A549 (cell line): ENCODE measurements at regions not wholly inside any gene's neighbourhood (a gene's known extent, or its start where the extent isn't known, plus 50 kb on each side); places are given as distances from the start of the nearest gene placed in this dataset.

ENCODE experiments used
- BHLHE40 ChIP-seq: IDR thresholded peaks from 2 replicates; pipeline ENCODE4 v1.6.1; 2012; ENCODE audit warnings: low read depth, low read length, inconsistent platforms
- CTCF ChIP-seq: fragments of >200 bp; sonication (Bioruptor Twin); formaldehyde crosslinking; IDR thresholded peaks from 3 replicates; pipeline ENCODE4 v1.5.1; 2016
- FOSL2 ChIP-seq, 2 experiments: fragments of 450-650 bp in 1 of 2; fragments of >200 bp in 1 of 2; sonication (Bioruptor Twin) in 1 of 2; formaldehyde crosslinking; IDR thresholded peaks; 2 replicates each; pipeline versions ENCODE4 v1.5.0 to v1.6.1; 2016 to 2020; ENCODE audit warnings: mild to moderate bottlenecking in 1 of 2, moderate library complexity in 1 of 2
- MAFK ChIP-seq: fragments of 450-650 bp; IDR thresholded peaks from 2 replicates; pipeline ENCODE4 v1.6.1; 2014; ENCODE audit not compliant: partially characterized antibody
- RNF2 ChIP-seq: fragments of 200-600 bp; sonication (generic); IDR thresholded peaks from 2 replicates; pipeline ENCODE4 v1.6.1; 2016; ENCODE audit warnings: low read depth, mild to moderate bottlenecking, antibody characterized with exemption, moderate library complexity, borderline replicate concordance
- TP53 ChIP-seq: fragments of 250-450 bp; sonication (Bioruptor Pico); IDR thresholded peaks from 2 replicates; pipeline ENCODE4 v1.5.0; 2021; ENCODE audit warnings: mild to moderate bottlenecking, moderate library complexity
- USF2 ChIP-seq: fragments of 450-650 bp; IDR thresholded peaks from 2 replicates; pipeline ENCODE4 v1.6.1; 2014; ENCODE audit warnings: antibody characterized with exemption

GRCh38 chr10:77715536-77715935 lies 77.9 kb upstream of the KCNMA1 start:
- TF ChIP-seq USF2 (no peak), CTCF (no peak), MAFK (no peak), BHLHE40 (no peak), RNF2 (no peak), FOSL2 (IDR thresholded peaks at IDR 0.05) (no peak), FOSL2 (CRISPR knock-in tag; IDR thresholded peaks at IDR 0.05) (no peak), TP53 (CRISPR knock-in tag) (no peak)
